ENCODE measurements at regions not wholly inside any gene's neighbourhood (a gene's known extent, or its start where the extent isn't known, plus 50 kb on each side); places are given as distances from the start of the nearest gene placed in this dataset.

GRCh38 chr20:20941468-20941889 lies 164.7 kb downstream of the LINC00237 start:
- DNase-seq (no peak), ATAC-seq (ENCODE audit: low read depth in 2 of 2) (no peak)
- Mint-ChIP-seq H3K4me1 (no peaks in the 10 kb centered on the region), H3K27me3 (peaks cover 9 to 23% (median 17%) of the 10 kb centered on the region in 3 donors), H3K36me3 (no peaks in the 10 kb centered on the region), H3K9me3 (peaks cover 2 to 23% (median 5%) of the 10 kb centered on the region in 7 donors), H3K4me3 (no peak overlapping the region), H3K27ac (no peak overlapping the region)

- no peak for ATAC-seq (ENCODE audit: low read depth in 2 of 2)
- H3K4me1 Mint-ChIP-seq = no peaks in the 10 kb centered on the region
- H3K4me3 Mint-ChIP-seq = no peak overlapping the region
- no peak for DNase-seq
- H3K27ac Mint-ChIP-seq = no peak overlapping the region
- peaks cover 0 to 9% (median 0%) of the 10 kb centered on the region in 7 donors for H3K9me3 Mint-ChIP-seq
- H3K36me3 Mint-ChIP-seq = no peaks in the 10 kb centered on the region
- H3K27me3 Mint-ChIP-seq = peaks cover 9 to 19% (median 11%) of the 10 kb centered on the region in 3 donors
These were observed 167.2 kb downstream of the LINC00237 start for GRCh38 chr20:20939006-20939405.

- peaks cover 9 to 19% (median 11%) of the 10 kb centered on the region in 3 donors for H3K27me3 Mint-ChIP-seq
- DNase-seq (no peak), ATAC-seq (ENCODE audit: low read depth in 2 of 2) (no peak)
- H3K27ac Mint-ChIP-seq = no peak overlapping the region
- peaks cover 0 to 9% (median 0%) of the 10 kb centered on the region in 7 donors for H3K9me3 Mint-ChIP-seq
- H3K4me3 Mint-ChIP-seq = no peak overlapping the region
- H3K4me1 Mint-ChIP-seq = no peaks in the 10 kb centered on the region
- no peaks in the 10 kb centered on the region for H3K36me3 Mint-ChIP-seq
These were observed 167.6 kb downstream of the LINC00237 start for GRCh38 chr20:20938599-20938998.

- Mint-ChIP-seq H3K4me1 (no peaks in the 10 kb centered on the region), H3K4me3 (no peak overlapping the region), H3K36me3 (no peaks in the 10 kb centered on the region), H3K9me3 (peaks cover 0 to 6% (median 0%) of the 10 kb centered on the region in 7 donors), H3K27ac (no peak overlapping the region), H3K27me3 (peaks cover 9 to 16% (median 9%) of the 10 kb centered on the region in 3 donors)
- ATAC-seq (ENCODE audit: low read depth in 2 of 2) = no peak
- no peak for DNase-seq
These were observed 168.0 kb downstream of the LINC00237 start for GRCh38 chr20:20938131-20938530.

- Mint-ChIP-seq H3K9me3 (peaks cover 0 to 3% (median 0%) of the 10 kb centered on the region in 7 donors), H3K27me3 (peaks cover 12 to 23% (median 14%) of the 10 kb centered on the region in 3 donors), H3K4me1 (no peaks in the 10 kb centered on the region), H3K36me3 (no peaks in the 10 kb centered on the region), H3K27ac (no peak overlapping the region), H3K4me3 (no peak overlapping the region)
- DNase-seq (no peak), ATAC-seq (ENCODE audit: low read depth in 2 of 2) (no peak)
These were observed 172.8 kb downstream of the LINC00237 start for GRCh38 chr20:20933142-20933958.

GRCh38 chr20:20932156-20932555 lies 174.0 kb downstream of the LINC00237 start:
- no peak overlapping the region for H3K27ac Mint-ChIP-seq
- peaks cover 0 to 3% (median 0%) of the 10 kb centered on the region in 7 donors for H3K9me3 Mint-ChIP-seq
- H3K4me1 Mint-ChIP-seq = no peaks in the 10 kb centered on the region
- no peak for DNase-seq
- H3K27me3 Mint-ChIP-seq = peaks cover 12 to 23% (median 18%) of the 10 kb centered on the region in 3 donors
- ATAC-seq (ENCODE audit: low read depth in 2 of 2) = no peak
- H3K4me3 Mint-ChIP-seq = no peak overlapping the region
- no peaks in the 10 kb centered on the region for H3K36me3 Mint-ChIP-seq

- no peak for ATAC-seq (ENCODE audit: low read depth in 2 of 2)
- Mint-ChIP-seq H3K4me1 (no peaks in the 10 kb centered on the region), H3K27ac (no peak overlapping the region), H3K9me3 (peaks cover 0 to 3% (median 0%) of the 10 kb centered on the region in 7 donors), H3K27me3 (peaks cover 12 to 23% (median 16%) of the 10 kb centered on the region in 3 donors), H3K4me3 (no peak overlapping the region), H3K36me3 (no peaks in the 10 kb centered on the region)
- no peak for DNase-seq
These were observed 174.5 kb downstream of the LINC00237 start for GRCh38 chr20:20931632-20932031.

- ATAC-seq (ENCODE audit: low read depth in 2 of 2) (no peak), DNase-seq (no peak)
- Mint-ChIP-seq H3K4me3 (no peak overlapping the region), H3K9me3 (peaks cover 0 to 3% (median 0%) of the 10 kb centered on the region in 7 donors), H3K27ac (no peak overlapping the region), H3K27me3 (peaks cover 11 to 23% (median 12%) of the 10 kb centered on the region in 3 donors), H3K4me1 (no peaks in the 10 kb centered on the region), H3K36me3 (no peaks in the 10 kb centered on the region)
These were observed 175.1 kb downstream of the LINC00237 start for GRCh38 chr20:20931024-20931423.

- Mint-ChIP-seq H3K27me3 (peaks cover 13 to 23% (median 16%) of the 10 kb centered on the region in 3 donors), H3K4me3 (no peak overlapping the region), H3K9me3 (peaks cover 0 to 3% (median 0%) of the 10 kb centered on the region in 7 donors), H3K27ac (no peak overlapping the region), H3K4me1 (no peaks in the 10 kb centered on the region), H3K36me3 (no peaks in the 10 kb centered on the region)
- ATAC-seq (ENCODE audit: low read depth in 2 of 2) (no peak), DNase-seq (no peak)
These were observed 175.7 kb downstream of the LINC00237 start for GRCh38 chr20:20930500-20930899.

- Mint-ChIP-seq H3K36me3 (no peaks in the 10 kb centered on the region), H3K27ac (no peak overlapping the region), H3K4me1 (no peaks in the 10 kb centered on the region), H3K27me3 (peaks cover 16 to 25% (median 23%) of the 10 kb centered on the region in 3 donors), H3K4me3 (no peak overlapping the region), H3K9me3 (peaks cover 0 to 6% (median 0%) of the 10 kb centered on the region in 7 donors)
- ATAC-seq (ENCODE audit: low read depth in 2 of 2) (no peak), DNase-seq (no peak)
These were observed 176.8 kb downstream of the LINC00237 start for GRCh38 chr20:20929341-20929740.

- ATAC-seq (ENCODE audit: low read depth in 2 of 2) (no peak), DNase-seq (no peak)
- H3K27ac Mint-ChIP-seq = no peak overlapping the region
- H3K4me3 Mint-ChIP-seq = no peak overlapping the region
- peaks cover 18 to 29% (median 29%) of the 10 kb centered on the region in 3 donors for H3K27me3 Mint-ChIP-seq
- no peaks in the 10 kb centered on the region for H3K4me1 Mint-ChIP-seq
- peaks cover 0 to 5% (median 0%) of the 10 kb centered on the region in 7 donors for H3K9me3 Mint-ChIP-seq
- no peaks in the 10 kb centered on the region for H3K36me3 Mint-ChIP-seq
These were observed 179.8 kb downstream of the LINC00237 start for GRCh38 chr20:20926222-20926905.

GRCh38 chr20:20920433-20920832 lies 185.7 kb downstream of the LINC00237 start:
- peaks cover 8 to 35% (median 16%) of the 10 kb centered on the region in 3 donors for H3K27me3 Mint-ChIP-seq
- peaks cover 4 to 21% of the 10 kb centered on the region in 2 donors for H3K36me3 Mint-ChIP-seq
- ATAC-seq (ENCODE audit: low read depth in 2 of 2) = no peak
- no peak for DNase-seq
- H3K4me1 Mint-ChIP-seq = no peaks in the 10 kb centered on the region
- no peak overlapping the region for H3K4me3 Mint-ChIP-seq
- H3K9me3 Mint-ChIP-seq = peaks cover 12 to 36% (median 27%) of the 10 kb centered on the region in 7 donors
- H3K27ac Mint-ChIP-seq = no peak overlapping the region

GRCh38 chr20:20915844-20916243 lies 190.3 kb downstream of the LINC00237 start:
- no peaks in the 10 kb centered on the region for H3K4me1 Mint-ChIP-seq
- peaks cover 4 to 25% of the 10 kb centered on the region in 2 donors for H3K36me3 Mint-ChIP-seq
- peaks cover 3 to 23% (median 13%) of the 10 kb centered on the region in 3 donors for H3K27me3 Mint-ChIP-seq
- H3K27ac Mint-ChIP-seq = no peak overlapping the region
- H3K9me3 Mint-ChIP-seq = peaks cover 15 to 40% (median 29%) of the 10 kb centered on the region in 7 donors
- no peak for ATAC-seq (ENCODE audit: low read depth in 2 of 2)
- DNase-seq = no peak
- no peak overlapping the region for H3K4me3 Mint-ChIP-seq

GRCh38 chr20:20904501-20904831 lies 192.0 kb upstream of the RALGAPA2 start:
- no peaks in the 10 kb centered on the region for H3K4me1 Mint-ChIP-seq
- peaks cover 4 to 21% (median 20%) of the 10 kb centered on the region in 3 donors for H3K27me3 Mint-ChIP-seq
- H3K27ac Mint-ChIP-seq = no peak overlapping the region
- no peak for ATAC-seq (ENCODE audit: low read depth in 2 of 2)
- no peaks in the 10 kb centered on the region for H3K36me3 Mint-ChIP-seq
- peaks cover 0 to 8% (median 4%) of the 10 kb centered on the region in 7 donors for H3K9me3 Mint-ChIP-seq
- no peak for DNase-seq
- H3K4me3 Mint-ChIP-seq = no peak overlapping the region
